Calu3 (cell line): ENCODE measurements at regions not wholly inside any gene's neighbourhood (a gene's known extent, or its start where the extent isn't known, plus 50 kb on each side); places are given as distances from the start of the nearest gene placed in this dataset.

Source experiments
- BruUV-seq: library from RNA; stranded (reverse); fragments of 400-500 nt; replicated peaks from 2 replicates; lab custom pipeline; 2021; lab: Mats Ljungman, UMichigan
- CTCF ChIA-PET: fragments of 300-600 bp; sonication (Branson Sonifier 250); formaldehyde crosslinking; loops from one replicate; lab custom pipeline; 2022; ENCODE audit warnings: antibody characterized with exemption; lab: Charles Lee
- DNase-seq: peaks from one replicate; pipeline ENCODE4 v3.0.0; 2022
- H3K27ac Mint-ChIP-seq: one replicate; pipeline ENCODE4 v1.8.0; 2022; ENCODE audit warnings: mixed read lengths; ENCODE audit not compliant: unreplicated experiment
- H3K27me3 Mint-ChIP-seq: one replicate; pipeline ENCODE4 v1.8.0; 2022; ENCODE audit warnings: mixed read lengths; ENCODE audit not compliant: unreplicated experiment
- H3K36me3 Mint-ChIP-seq: one replicate; pipeline ENCODE4 v1.8.0; 2022; ENCODE audit warnings: mild to moderate bottlenecking, moderate library complexity, mixed read lengths; ENCODE audit not compliant: insufficient read depth, unreplicated experiment
- H3K4me1 Mint-ChIP-seq: one replicate; pipeline ENCODE4 v1.8.0; 2022; ENCODE audit warnings: mild to moderate bottlenecking, low read depth, mixed read lengths; ENCODE audit not compliant: unreplicated experiment
- H3K4me3 Mint-ChIP-seq: one replicate; pipeline ENCODE4 v1.8.0; 2022; ENCODE audit warnings: mild to moderate bottlenecking, low read depth, moderate library complexity, mixed read lengths; ENCODE audit not compliant: unreplicated experiment
- H3K9me3 Mint-ChIP-seq: one replicate; pipeline ENCODE4 v1.8.0; 2022; ENCODE audit warnings: low read depth, mixed read lengths; ENCODE audit not compliant: unreplicated experiment
- CTCF ChIP-seq: fragments of 200-600 bp; IDR thresholded peaks from one replicate; pipeline ENCODE4 v1.8.0; 2022; ENCODE audit warnings: antibody characterized with exemption; ENCODE audit not compliant: unreplicated experiment
- intact Hi-C: fragments of 100-400 bp; cut with micrococcal nuclease; formaldehyde crosslinking; loops from one replicate; pipeline ENCODE4 v1.10.0; 2022; ENCODE audit not compliant: unreplicated experiment

GRCh38 chr11:92752122-92752521 lies 217.3 kb upstream of the MTNR1B start:
- Mint-ChIP-seq H3K9me3 (peaks cover 7% of the 10 kb centered on the region), H3K4me1 (no peaks in the 10 kb centered on the region), H3K27ac (no peak overlapping the region), H3K36me3 (no peaks in the 10 kb centered on the region), H3K4me3 (no peak overlapping the region), H3K27me3 (no peaks in the 10 kb centered on the region)
- DNase-seq, result no peak
- intact Hi-C loops, result no loop called here
- no TSS peak for BruUV-seq
- CTCF ChIA-PET, result no interaction called here
- TF ChIP-seq CTCF, result no peak

GRCh38 chr11:92753161-92753560 lies 216.3 kb upstream of the MTNR1B start:
- TF ChIP-seq CTCF, result no peak
- CTCF ChIA-PET, result no interaction called here
- Mint-ChIP-seq H3K27me3 (no peaks in the 10 kb centered on the region), H3K9me3 (peaks cover 7% of the 10 kb centered on the region), H3K27ac (no peak overlapping the region), H3K4me3 (no peak overlapping the region), H3K4me1 (no peaks in the 10 kb centered on the region), H3K36me3 (no peaks in the 10 kb centered on the region)
- intact Hi-C loops, result no loop called here
- DNase-seq, result no peak
- no TSS peak for BruUV-seq

GRCh38 chr11:92758241-92758780 lies 211.1 kb upstream of the MTNR1B start:
- no peak for TF ChIP-seq CTCF
- Mint-ChIP-seq H3K27ac (no peak overlapping the region), H3K36me3 (no peaks in the 10 kb centered on the region), H3K27me3 (no peaks in the 10 kb centered on the region), H3K4me1 (no peaks in the 10 kb centered on the region), H3K9me3 (peaks cover 7% of the 10 kb centered on the region), H3K4me3 (no peak overlapping the region)
- no TSS peak for BruUV-seq
- intact Hi-C loops, result no loop called here
- CTCF ChIA-PET, result no interaction called here
- no peak for DNase-seq

- DNase-seq, result peak; percentile 4
- BruUV-seq, result no TSS peak
- CTCF ChIA-PET, result interaction anchor here (0.5 kb wide), 1 partner anchor 207 kb away, joined by 4 read pairs; no protein-coding TSS in a partner anchor
- no peak for TF ChIP-seq CTCF
- Mint-ChIP-seq H3K27me3 (no peaks in the 10 kb centered on the region), H3K36me3 (no peaks in the 10 kb centered on the region), H3K4me1 (no peaks in the 10 kb centered on the region), H3K9me3 (peaks cover 7% of the 10 kb centered on the region), H3K27ac (no peak overlapping the region), H3K4me3 (no peak overlapping the region)
- intact Hi-C loops, result no loop called here
These were observed 209.8 kb upstream of the MTNR1B start for GRCh38 chr11:92759571-92760214.
